ENCODE measurements at regions not wholly inside any gene's neighbourhood (a gene's known extent, or its start where the extent isn't known, plus 50 kb on each side); places are given as distances from the start of the nearest gene placed in this dataset.

DNA sequence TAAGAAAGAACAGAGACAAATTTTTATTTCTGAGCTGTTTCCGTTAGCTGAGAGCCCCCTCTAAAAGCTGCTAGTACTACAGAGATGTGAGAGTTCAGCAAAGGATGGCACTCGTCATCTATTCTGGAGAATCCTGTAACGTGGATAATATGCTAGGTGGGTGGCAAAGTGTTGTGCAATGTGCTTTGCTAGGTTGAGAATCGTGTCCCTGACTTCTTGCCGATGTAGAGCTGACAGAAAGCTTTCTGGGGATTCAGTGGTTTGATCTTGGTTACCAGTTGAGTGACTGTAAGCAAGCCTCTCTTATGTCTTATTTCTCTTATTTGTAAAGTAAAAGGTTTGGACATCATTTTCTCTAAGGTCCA, 298.3 kb upstream of the ACTBL2 start:
- Histone ChIP-seq H3K27ac (ENCODE audit: control insufficient read depth, insufficient read depth, low read length) (no peak overlapping the region), H3K4me3 (ENCODE audit: control insufficient read depth in 2 of 3, extremely low read depth in 1 of 3, insufficient read depth in 2 of 3, low read depth in 1 of 3, low read length in 3 of 3) (no peak overlapping the region), H3K4me2 (ENCODE audit: control insufficient read depth, extremely low read depth, insufficient read depth, low read depth, low read length) (no peak overlapping the region), H3K9ac (ENCODE audit: control insufficient read depth, extremely low read depth, insufficient read depth, low read length) (no peak overlapping the region), H3K4me1 (ENCODE audit: control insufficient read depth, extremely low read depth, insufficient read depth, low read length) (no peaks in the 10 kb centered on the region), H4K20me1 (ENCODE audit: control insufficient read depth, extremely low read depth, insufficient read depth, low read length) (no peaks in the 10 kb centered on the region), H3K27me3 (ENCODE audit: control insufficient read depth, extremely low read depth, insufficient read depth, low read length) (no peaks in the 10 kb centered on the region), H3K9me1 (ENCODE audit: control insufficient read depth, extremely low read depth, insufficient read depth, low read length) (no peaks in the 10 kb centered on the region), H3K79me2 (ENCODE audit: control insufficient read depth, insufficient read depth, low read length) (no peaks in the 10 kb centered on the region), H3K9me3 (ENCODE audit: control insufficient read depth, low read depth, low read length) (no peaks in the 10 kb centered on the region), H2AFZ (ENCODE audit: control insufficient read depth, low read length) (no peak overlapping the region), H3K36me3 (ENCODE audit: control insufficient read depth in 2 of 2, extremely low read depth in 1 of 2, insufficient read depth in 2 of 2, low read length in 2 of 2) (no peaks in the 10 kb centered on the region)
- TF ChIP-seq EZH2 (IDR thresholded peaks at IDR 0.05; ENCODE audit: low read length) = no peak
- no peak for TF ChIP-seq CTCF (optimal IDR thresholded peaks at IDR 0.05 in 1 of 3, IDR thresholded peaks at IDR 0.05 in 1 of 3, conservative IDR thresholded peaks at IDR 0.05 in 1 of 3; ENCODE audit: extremely low read depth in 1 of 3, insufficient read depth in 2 of 3, low read length in 3 of 3)
- dilution Hi-C loops (cut with MboI; ENCODE audit: extremely low pct_ligation_motif_present, low sequenced_read_pairs) = no loop called here
- FAIRE-seq = peak; percentile 13
- DNase-seq (ENCODE audit: low read depth, low spot score) = no peak

DNA sequence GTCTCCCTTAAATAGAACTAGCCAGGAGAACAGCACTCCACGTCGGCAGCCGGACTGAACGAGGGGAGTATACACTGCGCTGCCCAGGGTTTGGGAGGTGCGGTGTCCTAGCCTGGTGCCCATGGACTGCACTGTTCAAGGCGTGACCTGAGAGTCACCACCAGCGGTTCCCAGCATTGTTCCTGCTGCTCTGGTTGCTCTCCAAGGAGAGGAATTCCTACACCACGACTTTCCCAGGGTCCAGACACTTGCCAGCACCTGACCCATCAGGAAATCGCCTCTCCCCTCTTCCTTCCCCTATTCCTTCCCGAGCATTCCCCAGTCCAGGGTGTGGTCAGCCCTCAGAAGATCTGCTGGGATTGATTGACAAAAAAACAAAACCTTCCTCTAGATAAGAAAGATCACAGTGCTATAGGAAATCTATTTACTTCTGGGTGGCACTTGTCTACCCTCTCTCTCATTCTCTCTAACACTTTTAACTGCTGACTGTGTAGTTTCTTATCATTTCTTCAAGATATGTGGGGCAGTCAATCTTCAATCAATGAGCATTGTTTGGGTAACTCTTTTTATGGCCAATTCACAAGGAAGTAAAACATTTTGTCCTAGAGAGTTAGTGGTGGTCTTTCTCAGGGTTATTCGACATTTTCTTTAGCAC, 297.8 kb upstream of the ACTBL2 start:
- no peak for DNase-seq (ENCODE audit: low read depth, low spot score)
- Histone ChIP-seq H3K9me3 (ENCODE audit: control insufficient read depth, low read depth, low read length) (no peaks in the 10 kb centered on the region), H3K36me3 (ENCODE audit: control insufficient read depth in 2 of 2, extremely low read depth in 1 of 2, insufficient read depth in 2 of 2, low read length in 2 of 2) (no peaks in the 10 kb centered on the region), H2AFZ (ENCODE audit: control insufficient read depth, low read length) (no peak overlapping the region), H3K4me1 (ENCODE audit: control insufficient read depth, extremely low read depth, insufficient read depth, low read length) (no peaks in the 10 kb centered on the region), H3K27ac (ENCODE audit: control insufficient read depth, insufficient read depth, low read length) (no peak overlapping the region), H3K4me2 (ENCODE audit: control insufficient read depth, extremely low read depth, insufficient read depth, low read depth, low read length) (no peak overlapping the region), H3K27me3 (ENCODE audit: control insufficient read depth, extremely low read depth, insufficient read depth, low read length) (no peaks in the 10 kb centered on the region), H3K4me3 (ENCODE audit: control insufficient read depth in 2 of 3, extremely low read depth in 1 of 3, insufficient read depth in 2 of 3, low read depth in 1 of 3, low read length in 3 of 3) (no peak overlapping the region), H3K9ac (ENCODE audit: control insufficient read depth, extremely low read depth, insufficient read depth, low read length) (no peak overlapping the region), H4K20me1 (ENCODE audit: control insufficient read depth, extremely low read depth, insufficient read depth, low read length) (no peaks in the 10 kb centered on the region), H3K79me2 (ENCODE audit: control insufficient read depth, insufficient read depth, low read length) (no peaks in the 10 kb centered on the region), H3K9me1 (ENCODE audit: control insufficient read depth, extremely low read depth, insufficient read depth, low read length) (no peaks in the 10 kb centered on the region)
- no peak for FAIRE-seq
- TF ChIP-seq EZH2 (IDR thresholded peaks at IDR 0.05; ENCODE audit: low read length) (no peak), CTCF (optimal IDR thresholded peaks at IDR 0.05 in 1 of 3, IDR thresholded peaks at IDR 0.05 in 1 of 3, conservative IDR thresholded peaks at IDR 0.05 in 1 of 3; ENCODE audit: extremely low read depth in 1 of 3, insufficient read depth in 2 of 3, low read length in 3 of 3) (no peak)
- dilution Hi-C loops (cut with MboI; ENCODE audit: extremely low pct_ligation_motif_present, low sequenced_read_pairs) = no loop called here
